ENCODE measurements at regions not wholly inside any gene's neighbourhood (a gene's known extent, or its start where the extent isn't known, plus 50 kb on each side); places are given as distances from the start of the nearest gene placed in this dataset.

- ATAC-seq (ENCODE audit: low FRiP score) (no peak), DNase-seq (ENCODE audit: low spot score) (no peak)
- no peak for TF ChIP-seq CTCF (IDR thresholded peaks at IDR 0.05)
Measured at GRCh38 chr11:28704801-28705200, 596.6 kb downstream of the METTL15 start.

GRCh38 chr11:28703371-28703770 is 595.2 kb downstream of the METTL15 start:
- no peak for TF ChIP-seq CTCF (IDR thresholded peaks at IDR 0.05)
- DNase-seq (ENCODE audit: low spot score): no peak
- no peak for ATAC-seq (ENCODE audit: low FRiP score)

GRCh38 chr11:28702871-28703270 is 594.7 kb downstream of the METTL15 start:
- no peak for DNase-seq (ENCODE audit: low spot score)
- ATAC-seq (ENCODE audit: low FRiP score): no peak
- no peak for TF ChIP-seq CTCF (IDR thresholded peaks at IDR 0.05)

GRCh38 chr11:28702450-28702790 is 594.2 kb downstream of the METTL15 start:
- no peak for DNase-seq (ENCODE audit: low spot score)
- TF ChIP-seq CTCF (IDR thresholded peaks at IDR 0.05): no peak
- no peak for ATAC-seq (ENCODE audit: low FRiP score)

GRCh38 chr11:28701760-28702449 is 593.7 kb downstream of the METTL15 start:
- ATAC-seq (ENCODE audit: low FRiP score): no peak
- no peak for DNase-seq (ENCODE audit: low spot score)
- TF ChIP-seq CTCF (IDR thresholded peaks at IDR 0.05): no peak

- no peak for DNase-seq (ENCODE audit: low spot score)
- ATAC-seq (ENCODE audit: low FRiP score): no peak
- TF ChIP-seq CTCF (IDR thresholded peaks at IDR 0.05): no peak
Measured at GRCh38 chr11:28699701-28700100, 591.5 kb downstream of the METTL15 start.

Data from omental fat pad (tissue), 3 donors.